SK-N-SH (cell line): ENCODE measurements at regions not wholly inside any gene's neighbourhood (a gene's known extent, or its start where the extent isn't known, plus 50 kb on each side); places are given as distances from the start of the nearest gene placed in this dataset.

ENCODE experiments used
- CTCF ChIA-PET: fragments of 300-600, 350-600 bp; formaldehyde crosslinking; extraction: SDS; loops from one replicate; lab custom pipeline; 2021; lab: Yijun Ruan, JAX
- POLR2A ChIA-PET: fragments of 350-600 bp; sonication (Branson Sonifier 250); formaldehyde crosslinking; extraction: SDS; loops from one replicate; lab custom pipeline; 2020; ENCODE audit warnings: antibody characterized with exemption, inconsistent platforms; lab: Yijun Ruan, JAX
- DNase-seq: peaks from one replicate; pipeline ENCODE4 v3.0.0; 2012
- H2AFZ ChIP-seq: fragments of 200-600 bp; sonication (generic); 2 replicates; pipeline ENCODE4 v1.8.1; 2016; ENCODE audit warnings: antibody characterized with exemption, mild to moderate bottlenecking, low read depth
- H3F3A ChIP-seq: fragments of 200-600 bp; sonication (generic); replicated peaks from 2 replicates; pipeline ENCODE3; 2016; ENCODE audit warnings: antibody characterized with exemption, mild to moderate bottlenecking; ENCODE audit not compliant: insufficient read depth
- H3K27ac ChIP-seq, 2 experiments: fragments of 200-500 bp in 1 of 2; fragments of 200-600 bp in 1 of 2; sonication (Bioruptor generic) in 1 of 2; sonication (generic), shearing (Covaris generic) in 1 of 2; 2 replicates each; pipeline versions ENCODE4 v1.5.1 to v1.6.1; 2014 to 2016; ENCODE audit warnings: low read depth in 2 of 2, inconsistent platforms in 1 of 2, low read length in 1 of 2, mild to moderate bottlenecking in 1 of 2, mixed read lengths in 1 of 2
- H3K27me3 ChIP-seq: fragments of 200-600 bp; sonication (generic), shearing (Covaris generic); 2 replicates; pipeline ENCODE4 v1.6.1; 2016; ENCODE audit warnings: mixed run types; ENCODE audit not compliant: insufficient read depth
- H3K36me3 ChIP-seq, 2 experiments: fragments of 200-500 bp in 1 of 2; fragments of 200-600 bp in 1 of 2; sonication (Bioruptor generic) in 1 of 2; sonication (generic) in 1 of 2; replicated peaks in 1 of 2; 2 replicates each; pipeline versions ENCODE3 to v1.5.1; 2014 to 2016; ENCODE audit warnings: low read length in 1 of 2, mild to moderate bottlenecking in 1 of 2; ENCODE audit not compliant: insufficient read depth in 2 of 2, control insufficient read depth in 1 of 2
- H3K4me1 ChIP-seq, 2 experiments: fragments of 200-500 bp in 1 of 2; fragments of 200-600 bp in 1 of 2; sonication (Bioruptor generic) in 1 of 2; sonication (generic), shearing (Covaris generic) in 1 of 2; 2 replicates each; pipeline versions ENCODE4 v1.5.1 to v1.6.1; 2014 to 2016; ENCODE audit warnings: low read depth in 1 of 2, low read length in 1 of 2, mixed run types in 1 of 2; ENCODE audit not compliant: insufficient read depth in 2 of 2, control insufficient read depth in 1 of 2
- H3K4me2 ChIP-seq: fragments of 200-600 bp; sonication (generic), shearing (Covaris generic); 2 replicates; pipeline ENCODE4 v1.6.1; 2017; ENCODE audit warnings: mixed run types
- H3K4me3 ChIP-seq, 2 experiments: fragments of 200-500 bp in 1 of 2; fragments of 200-600 bp in 1 of 2; sonication (Bioruptor generic) in 1 of 2; sonication (generic), shearing (Covaris generic) in 1 of 2; 2 replicates each; pipeline versions ENCODE4 v1.5.1 to v1.8.1; 2014 to 2016; ENCODE audit warnings: low read depth in 2 of 2, inconsistent platforms in 1 of 2, low read length in 1 of 2, mild to moderate bottlenecking in 1 of 2, mixed read lengths in 1 of 2, moderate library complexity in 1 of 2
- H3K79me2 ChIP-seq: fragments of 200-600 bp; sonication (generic); 2 replicates; pipeline ENCODE4 v1.8.1; 2017; ENCODE audit warnings: mild to moderate bottlenecking; ENCODE audit not compliant: insufficient read depth
- H3K9ac ChIP-seq: fragments of 200-600 bp; sonication (generic); 2 replicates; pipeline ENCODE4 v1.6.1; 2017; ENCODE audit warnings: mixed run types
- H3K9me2 ChIP-seq: fragments of 200-600 bp; sonication (generic); 2 replicates; pipeline ENCODE4 v1.6.1; 2017; ENCODE audit warnings: mixed run types
- H3K9me3 ChIP-seq: fragments of 200-600 bp; sonication (generic); 2 replicates; pipeline ENCODE4 v1.6.1; 2017; ENCODE audit warnings: mixed run types, mild to moderate bottlenecking, moderate library complexity
- H4K20me1 ChIP-seq: fragments of 200-600 bp; sonication (generic); 2 replicates; pipeline ENCODE4 v1.6.1; 2017; ENCODE audit warnings: mild to moderate bottlenecking, mixed run types; ENCODE audit not compliant: insufficient read depth
- CHD2 ChIP-seq: fragments of 150-350 bp; IDR thresholded peaks from 2 replicates; pipeline ENCODE4 v1.6.1; 2018; ENCODE audit warnings: low read length; ENCODE audit not compliant: partially characterized antibody
- ELF1 ChIP-seq: IDR thresholded peaks from 2 replicates; pipeline ENCODE4 v1.4.0; 2012
- EP300 ChIP-seq, 2 experiments: IDR thresholded peaks; 2 replicates each; pipeline versions ENCODE4 v1.4.0 to v1.6.1; 2012; ENCODE audit warnings: borderline replicate concordance in 1 of 2, low read depth in 1 of 2, low read length in 1 of 2
- EZH2phosphoT487 ChIP-seq: fragments of 200-600 bp; sonication (generic); IDR thresholded peaks from 2 replicates; pipeline ENCODE4 v1.6.1; 2017; ENCODE audit warnings: low read depth, mixed run types, mild to moderate bottlenecking, antibody characterized with exemption, moderate library complexity, borderline replicate concordance
- FOSL2 ChIP-seq: IDR thresholded peaks from 2 replicates; pipeline ENCODE4 v1.4.0; 2012; ENCODE audit warnings: low read depth, mild to moderate bottlenecking, moderate library complexity, borderline replicate concordance
- FOXM1 ChIP-seq: IDR thresholded peaks from 2 replicates; pipeline ENCODE4 v1.4.0; 2012; ENCODE audit warnings: low read depth, mild to moderate bottlenecking
- IRF3 ChIP-seq: fragments of 150-350 bp; IDR thresholded peaks from 2 replicates; pipeline ENCODE4 v1.6.1; 2016; ENCODE audit warnings: mild to moderate bottlenecking, low read depth, low read length
- JUND ChIP-seq: IDR thresholded peaks from 2 replicates; pipeline ENCODE4 v1.4.0; 2012
- MAX ChIP-seq: IDR thresholded peaks from 2 replicates; pipeline ENCODE4 v1.4.0; 2012; ENCODE audit warnings: low read depth
- MEF2A ChIP-seq: IDR thresholded peaks from 2 replicates; pipeline ENCODE4 v1.4.0; 2012; ENCODE audit warnings: low read depth, borderline replicate concordance
- MXI1 ChIP-seq: IDR thresholded peaks from 2 replicates; pipeline ENCODE4 v1.6.1; 2012; ENCODE audit warnings: mild to moderate bottlenecking, low read depth, low read length, improper control_type of control experiment
- NFIC ChIP-seq: IDR thresholded peaks from 2 replicates; pipeline ENCODE4 v1.4.0; 2012; ENCODE audit warnings: borderline replicate concordance
- PBX3 ChIP-seq: IDR thresholded peaks from 2 replicates; pipeline ENCODE4; 2012
- POLR2AphosphoS5 ChIP-seq: IDR thresholded peaks from 2 replicates; pipeline ENCODE4 v1.6.1; 2012; ENCODE audit warnings: low read depth, low read length
- RCOR1 ChIP-seq: fragments of 150-350 bp; IDR thresholded peaks from 2 replicates; pipeline ENCODE4 v1.6.1; 2017; ENCODE audit warnings: antibody characterized with exemption, low read length
- REST ChIP-seq: IDR thresholded peaks from 2 replicates; pipeline ENCODE4 v1.6.1; 2012; ENCODE audit warnings: mild to moderate bottlenecking, low read depth, low read length, moderate library complexity
- RFX5 ChIP-seq: IDR thresholded peaks from 2 replicates; pipeline ENCODE4 v1.6.1; 2012; ENCODE audit warnings: mild to moderate bottlenecking, improper control_type of control experiment, low read length
- SIN3A ChIP-seq: IDR thresholded peaks from 2 replicates; pipeline ENCODE4 v1.6.1; 2012; ENCODE audit warnings: low read depth, mild to moderate bottlenecking, low read length, moderate library complexity, borderline replicate concordance
- TEAD4 ChIP-seq: IDR thresholded peaks from 2 replicates; pipeline ENCODE4 v1.4.0; 2012; ENCODE audit warnings: mild to moderate bottlenecking, borderline replicate concordance; ENCODE audit not compliant: insufficient read depth
- USF2 ChIP-seq: fragments of 150-350 bp; IDR thresholded peaks from 2 replicates; pipeline ENCODE4 v1.6.1; 2017; ENCODE audit warnings: antibody characterized with exemption, low read length, low read depth, borderline replicate concordance
- YY1 ChIP-seq: IDR thresholded peaks from 2 replicates; pipeline ENCODE4 v1.4.0; 2012; ENCODE audit warnings: low read depth, mild to moderate bottlenecking
- ZBTB33 ChIP-seq: IDR thresholded peaks from 2 replicates; pipeline ENCODE4 v1.4.0; 2012; ENCODE audit warnings: low read depth, borderline replicate concordance
- WGBS: methylation state at CpG from one replicate; pipeline ENCODE4 v1.1.6; 2017; ENCODE audit warnings: low lambda C conversion rate; 5-methylcytosine and 5-hydroxymethylcytosine counted together

GRCh38 chr17:45584092-45585036 lies 93.8 kb upstream of the PLEKHM1 start:
- peaks cover 9% of the 10 kb centered on the region for H4K20me1 ChIP-seq
- H3K4me2 ChIP-seq: peak overlapping the region; percentile 81
- DNase-seq: peak; percentile 83
- no peaks in the 10 kb centered on the region for H3K9me2 ChIP-seq
- H3K4me1 ChIP-seq: peaks cover 4 to 12% of the 10 kb centered on the region in 2 experiments; a peak in 3 of 4 replicates
- ChIA-PET CTCF (interaction anchor here (1.1 to 1.3 kb wide), 2 partner anchors 628 to 677 kb away, joined by 3 read pairs; no protein-coding TSS in a partner anchor), POLR2A (interaction anchor here (0.6 kb wide), 1 partner anchor 876 kb away, joined by 3 read pairs; no protein-coding TSS in a partner anchor)
- peak overlapping the region; percentile 89 for H3K9ac ChIP-seq
- peak overlapping the region; percentile 70 for H2AFZ ChIP-seq
- peak overlapping the region; percentile 81 to 98 for H3K4me3 ChIP-seq
- peak overlapping the region; percentile 74 to 95 for H3K27ac ChIP-seq
- no peaks in the 10 kb centered on the region for H3K9me3 ChIP-seq
- WGBS: under 1% methylated on average over 58 of the region's 62 CpGs
- H3F3A ChIP-seq: peaks cover 8% of the 10 kb centered on the region
- no peaks in the 10 kb centered on the region for H3K27me3 ChIP-seq
- peaks cover 7 to 18% of the 10 kb centered on the region in 2 experiments for H3K36me3 ChIP-seq
- H3K79me2 ChIP-seq: peaks cover 52% of the 10 kb centered on the region
- TF ChIP-seq EZH2phosphoT487: no peak
- TF ChIP-seq FOSL2: no peak
- 0 out of 2 replicates have a peak, but pooled peaks have one; percentile 12 for TF ChIP-seq TEAD4
- no peak for TF ChIP-seq JUND
- TF ChIP-seq YY1: peak; percentile 73
- no peak for TF ChIP-seq RFX5
- no peak for TF ChIP-seq NFIC
- no peak; a peak in 1 of 4 replicates for TF ChIP-seq EP300 (IDR thresholded peaks at IDR 0.05; ENCODE audit: borderline replicate concordance in 1 of 2, low read depth in 1 of 2, low read length in 1 of 2)
- TF ChIP-seq MXI1: peak; percentile 48; the same call in 1 of the 2 replicates
- TF ChIP-seq REST: peak; percentile 49; the same call in 1 of the 2 replicates
- TF ChIP-seq POLR2AphosphoS5: peak; percentile 54
- TF ChIP-seq PBX3: peak; percentile 10; the same call in 1 of the 2 replicates
- TF ChIP-seq MEF2A: no peak
- TF ChIP-seq MAX: peak; percentile 69; the same call in 1 of the 2 replicates
- TF ChIP-seq SIN3A: no peak
- peak; percentile 46 for TF ChIP-seq CHD2
- TF ChIP-seq FOXM1: no peak; the same call in 1 of the 2 replicates
- no peak for TF ChIP-seq IRF3
- no peak for TF ChIP-seq ZBTB33
- TF ChIP-seq ELF1: no peak; the same call in 1 of the 2 replicates
- TF ChIP-seq USF2: no peak
- TF ChIP-seq RCOR1: no peak; the same call in 1 of the 2 replicates
